ENCODE measurements at regions not wholly inside any gene's neighbourhood (a gene's known extent, or its start where the extent isn't known, plus 50 kb on each side); places are given as distances from the start of the nearest gene placed in this dataset.
"Not testable (repeated sequence)": the region's sequence is repeated elsewhere in the genome, so short reads cannot be mapped to it uniquely, and the experiment has no call there.

GRCh38 chr4:8943367-8943766, 71.7 kb upstream of the HMX1 start:
- not testable (repeated sequence) for H3K4me1 ChIP-seq (ENCODE audit: control insufficient read depth, insufficient read depth, low read length); DNase-seq; H3K9me3 ChIP-seq (ENCODE audit: control insufficient read depth, low read depth, low read length); H3K27me3 ChIP-seq (ENCODE audit: control insufficient read depth, insufficient read depth, low read length); H3K4me3 ChIP-seq (ENCODE audit: low read length); H3K27ac ChIP-seq (ENCODE audit: low read length); H3K36me3 ChIP-seq (ENCODE audit: control insufficient read depth, insufficient read depth, low read length)
- WGBS (ENCODE audit: insufficient coverage, low lambda C conversion rate): no CpG with 5 or more reads among the region's 11 CpGs

- not testable (repeated sequence) for H3K36me3 ChIP-seq (ENCODE audit: control insufficient read depth, insufficient read depth, low read length); H3K4me3 ChIP-seq (ENCODE audit: low read length); H3K9me3 ChIP-seq (ENCODE audit: control insufficient read depth, low read depth, low read length); DNase-seq; H3K27ac ChIP-seq (ENCODE audit: low read length); H3K4me1 ChIP-seq (ENCODE audit: control insufficient read depth, insufficient read depth, low read length); H3K27me3 ChIP-seq (ENCODE audit: control insufficient read depth, insufficient read depth, low read length)
- WGBS (ENCODE audit: insufficient coverage, low lambda C conversion rate): 100% methylated on average over 1 of the region's 11 CpGs
Measured at GRCh38 chr4:8942088-8942487, 70.4 kb upstream of the HMX1 start.

DNA sequence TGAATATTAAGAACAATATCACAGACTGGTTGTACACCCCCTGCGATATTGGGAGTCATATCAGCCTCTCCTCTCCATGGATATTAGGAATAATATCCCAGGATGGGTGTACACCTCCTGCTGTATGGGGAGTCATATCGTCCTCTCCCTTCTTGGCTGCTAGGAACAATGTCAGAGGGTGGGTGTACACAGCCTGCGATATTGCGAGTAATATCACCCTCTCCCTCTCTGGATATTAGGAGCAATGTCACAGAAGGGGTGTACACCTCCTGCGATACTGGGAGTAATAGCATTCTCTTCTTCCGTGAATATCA, 69.8 kb upstream of the HMX1 start:
- not testable (repeated sequence) for H3K27ac ChIP-seq (ENCODE audit: low read length); H3K4me1 ChIP-seq (ENCODE audit: control insufficient read depth, insufficient read depth, low read length); DNase-seq; H3K9me3 ChIP-seq (ENCODE audit: control insufficient read depth, low read depth, low read length); H3K36me3 ChIP-seq (ENCODE audit: control insufficient read depth, insufficient read depth, low read length); H3K4me3 ChIP-seq (ENCODE audit: low read length); H3K27me3 ChIP-seq (ENCODE audit: control insufficient read depth, insufficient read depth, low read length)
- WGBS (ENCODE audit: insufficient coverage, low lambda C conversion rate): no CpG with 5 or more reads among the region's 6 CpGs

DNA sequence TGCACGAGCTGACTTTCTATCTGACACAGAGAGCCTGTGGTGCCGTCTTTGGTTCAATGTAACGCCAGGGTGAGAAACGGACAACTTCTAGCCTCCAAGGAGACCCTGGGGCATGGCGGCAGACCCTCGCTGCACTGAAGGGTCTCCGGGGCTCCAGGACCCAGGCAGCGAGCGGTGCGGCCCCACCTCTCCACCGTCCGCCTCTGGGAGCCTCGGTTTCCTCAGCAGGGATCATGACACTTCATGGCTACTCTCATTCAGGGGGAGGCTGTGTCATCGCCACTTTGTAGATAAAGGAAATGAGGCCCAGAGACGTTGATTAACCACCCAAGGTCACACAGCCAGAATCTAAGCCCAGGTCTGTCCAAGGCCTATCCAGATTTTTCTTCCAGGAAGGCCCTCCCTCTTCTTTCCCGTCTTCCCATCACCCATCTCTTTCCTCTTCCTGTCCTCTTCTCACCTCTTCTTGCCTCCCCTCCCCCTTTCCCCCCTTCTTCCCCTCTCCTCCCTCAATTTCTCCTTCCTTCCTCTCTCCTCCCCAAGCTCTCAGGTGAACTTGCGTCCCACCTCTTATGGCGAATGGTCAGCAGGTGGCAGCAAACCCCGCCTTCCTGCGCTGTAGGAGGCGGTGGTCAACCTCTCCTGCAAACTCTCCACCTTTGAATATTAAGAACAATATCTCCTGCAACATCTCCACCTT, 69.3 kb upstream of the HMX1 start:
- Histone ChIP-seq H3K9me3 (ENCODE audit: control insufficient read depth, low read depth, low read length) (no peaks in the 10 kb centered on the region), H3K4me3 (ENCODE audit: low read length) (no peak overlapping the region), H3K36me3 (ENCODE audit: control insufficient read depth, insufficient read depth, low read length) (no peaks in the 10 kb centered on the region), H3K27me3 (ENCODE audit: control insufficient read depth, insufficient read depth, low read length) (peaks cover 2% of the 10 kb centered on the region), H3K4me1 (ENCODE audit: control insufficient read depth, insufficient read depth, low read length) (no peaks in the 10 kb centered on the region), H3K27ac (ENCODE audit: low read length) (no peak overlapping the region)
- no peak for DNase-seq
- WGBS (ENCODE audit: insufficient coverage, low lambda C conversion rate): 13% methylated on average over 1 of the region's 21 CpGs

- peak in 1 of 2 donors; percentile 12 for DNase-seq
- Histone ChIP-seq H3K4me1 (ENCODE audit: control insufficient read depth, insufficient read depth, low read length) (no peaks in the 10 kb centered on the region), H3K27me3 (ENCODE audit: control insufficient read depth, insufficient read depth, low read length) (peaks cover 2% of the 10 kb centered on the region), H3K4me3 (ENCODE audit: low read length) (no peak overlapping the region), H3K36me3 (ENCODE audit: control insufficient read depth, insufficient read depth, low read length) (no peaks in the 10 kb centered on the region), H3K9me3 (ENCODE audit: control insufficient read depth, low read depth, low read length) (no peaks in the 10 kb centered on the region), H3K27ac (ENCODE audit: low read length) (no peak overlapping the region)
- WGBS (ENCODE audit: insufficient coverage, low lambda C conversion rate): no CpG with 5 or more reads among the region's 32 CpGs
Measured at GRCh38 chr4:8939840-8940742, 68.5 kb upstream of the HMX1 start.

- WGBS (ENCODE audit: insufficient coverage, low lambda C conversion rate): no CpG with 5 or more reads among the region's 15 CpGs
- no peaks in the 10 kb centered on the region for H3K9me3 ChIP-seq (ENCODE audit: control insufficient read depth, low read depth, low read length)
Measured at GRCh38 chr4:8939160-8939839, 67.7 kb upstream of the HMX1 start.

DNA sequence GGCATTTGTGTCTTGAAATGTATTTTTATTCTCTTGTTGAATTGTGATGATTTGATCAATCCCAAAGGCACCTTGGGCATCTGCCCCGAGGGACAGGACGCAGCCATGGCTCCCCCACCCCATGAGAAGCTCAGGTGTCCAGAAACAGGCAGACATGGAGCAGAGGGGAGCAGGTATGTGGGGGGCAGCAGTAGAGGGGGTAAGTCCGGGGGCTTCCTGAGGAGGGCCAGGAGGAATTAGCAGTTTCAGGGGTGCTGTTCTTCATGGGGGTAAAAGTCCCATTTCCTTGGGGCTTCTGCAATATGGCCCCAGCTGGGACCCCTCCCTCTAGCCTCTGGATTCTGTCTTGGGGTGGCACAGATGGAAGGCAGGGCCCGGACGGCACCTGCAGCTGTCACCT, 67.0 kb upstream of the HMX1 start:
- Histone ChIP-seq H3K36me3 (ENCODE audit: control insufficient read depth, insufficient read depth, low read length) (no peaks in the 10 kb centered on the region), H3K4me1 (ENCODE audit: control insufficient read depth, insufficient read depth, low read length) (no peaks in the 10 kb centered on the region), H3K9me3 (ENCODE audit: control insufficient read depth, low read depth, low read length) (no peaks in the 10 kb centered on the region), H3K4me3 (ENCODE audit: low read length) (no peak overlapping the region), H3K27ac (ENCODE audit: low read length) (no peak overlapping the region), H3K27me3 (ENCODE audit: control insufficient read depth, insufficient read depth, low read length) (peaks cover 2% of the 10 kb centered on the region)
- DNase-seq: no peak
- no CpG with 5 or more reads among the region's 5 CpGs for WGBS (ENCODE audit: insufficient coverage, low lambda C conversion rate)

More at GRCh38 chr4:8939160-8939839, 67.7 kb upstream of the HMX1 start:
- H3K4me1 ChIP-seq (ENCODE audit: control insufficient read depth, insufficient read depth, low read length): no peaks in the 10 kb centered on the region
- no peaks in the 10 kb centered on the region for H3K36me3 ChIP-seq (ENCODE audit: control insufficient read depth, insufficient read depth, low read length)
- no peak for DNase-seq
- no peak overlapping the region for H3K27ac ChIP-seq (ENCODE audit: low read length)
- no peak overlapping the region for H3K4me3 ChIP-seq (ENCODE audit: low read length)
- H3K27me3 ChIP-seq (ENCODE audit: control insufficient read depth, insufficient read depth, low read length): peaks cover 2% of the 10 kb centered on the region

GRCh38 chr4:8938137-8938536, 66.5 kb upstream of the HMX1 start:
- no CpG with 5 or more reads among the region's 8 CpGs for WGBS (ENCODE audit: insufficient coverage, low lambda C conversion rate)
- H3K36me3 ChIP-seq (ENCODE audit: control insufficient read depth, insufficient read depth, low read length): no peaks in the 10 kb centered on the region
- no peaks in the 10 kb centered on the region for H3K9me3 ChIP-seq (ENCODE audit: control insufficient read depth, low read depth, low read length)
- no peak for DNase-seq
- H3K27me3 ChIP-seq (ENCODE audit: control insufficient read depth, insufficient read depth, low read length): peaks cover 2% of the 10 kb centered on the region
- H3K4me3 ChIP-seq (ENCODE audit: low read length): no peak overlapping the region
- H3K4me1 ChIP-seq (ENCODE audit: control insufficient read depth, insufficient read depth, low read length): no peaks in the 10 kb centered on the region
- H3K27ac ChIP-seq (ENCODE audit: low read length): no peak overlapping the region

GRCh38 chr4:8932884-8933283, 61.2 kb upstream of the HMX1 start:
- H3K36me3 ChIP-seq (ENCODE audit: control insufficient read depth, insufficient read depth, low read length): no peaks in the 10 kb centered on the region
- 67% methylated on average over 1 of the region's 1 CpG for whole genome bisulfite sequencing (ENCODE audit: insufficient coverage, low lambda C conversion rate)
- no peaks in the 10 kb centered on the region for H3K4me1 ChIP-seq (ENCODE audit: control insufficient read depth, insufficient read depth, low read length)
- no peak overlapping the region for H3K4me3 ChIP-seq (ENCODE audit: low read length)
- no peaks in the 10 kb centered on the region for H3K9me3 ChIP-seq (ENCODE audit: control insufficient read depth, low read depth, low read length)
- no peak for DNase-seq
- no peaks in the 10 kb centered on the region for H3K27me3 ChIP-seq (ENCODE audit: control insufficient read depth, insufficient read depth, low read length)
- H3K27ac ChIP-seq (ENCODE audit: low read length): no peak overlapping the region

DNA sequence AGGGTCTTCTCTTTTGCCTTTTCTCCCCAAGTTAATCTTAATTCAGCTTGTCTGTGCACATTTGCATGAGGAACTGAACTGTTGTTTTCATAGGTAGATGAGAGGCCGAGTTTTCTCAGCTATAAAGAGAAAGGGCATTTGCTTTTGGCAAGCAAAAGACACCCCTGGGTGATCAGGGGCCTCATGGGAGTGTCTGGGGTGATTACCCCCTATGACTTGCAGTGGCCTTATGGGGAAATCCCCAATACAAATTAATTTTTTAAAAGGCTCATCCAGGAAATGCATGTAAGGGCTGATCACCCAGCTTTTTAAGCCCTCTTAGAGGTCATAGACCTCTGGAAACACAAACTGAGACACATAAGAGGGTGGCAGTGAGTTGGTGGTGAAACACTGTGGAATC, 56.4 kb upstream of the HMX1 start:
- Histone ChIP-seq H3K4me3 (ENCODE audit: low read length) (no peak overlapping the region), H3K9me3 (ENCODE audit: control insufficient read depth, low read depth, low read length) (no peaks in the 10 kb centered on the region), H3K36me3 (ENCODE audit: control insufficient read depth, insufficient read depth, low read length) (no peaks in the 10 kb centered on the region), H3K27me3 (ENCODE audit: control insufficient read depth, insufficient read depth, low read length) (no peaks in the 10 kb centered on the region), H3K27ac (ENCODE audit: low read length) (no peak overlapping the region), H3K4me1 (ENCODE audit: control insufficient read depth, insufficient read depth, low read length) (no peaks in the 10 kb centered on the region)
- no peak for DNase-seq
- WGBS (ENCODE audit: insufficient coverage, low lambda C conversion rate): no CpG with 5 or more reads among the region's 1 CpG
